ENCODE measurements at regions not wholly inside any gene's neighbourhood (a gene's known extent, or its start where the extent isn't known, plus 50 kb on each side); places are given as distances from the start of the nearest gene placed in this dataset.

DNA sequence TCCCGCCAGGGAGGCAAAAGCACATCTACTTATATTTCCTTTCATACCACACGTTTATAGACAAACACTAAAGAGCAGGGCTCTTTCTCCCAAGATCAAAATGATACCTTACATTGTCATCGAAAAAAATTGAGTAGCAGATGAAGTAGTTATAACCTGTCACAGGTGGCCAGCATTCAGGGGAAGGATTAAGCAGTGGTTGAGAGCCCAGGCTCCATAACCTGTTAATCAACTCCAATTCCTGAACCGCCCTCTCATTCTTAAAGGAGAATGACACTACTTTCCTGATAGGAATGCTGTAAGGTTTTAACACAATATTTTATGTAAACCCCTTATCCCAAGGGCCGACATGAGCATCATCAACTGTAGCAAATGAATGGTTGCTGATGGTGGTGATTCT is 268.9 kb upstream of the KCNIP4 start:
- no peak for DNase-seq

DNA sequence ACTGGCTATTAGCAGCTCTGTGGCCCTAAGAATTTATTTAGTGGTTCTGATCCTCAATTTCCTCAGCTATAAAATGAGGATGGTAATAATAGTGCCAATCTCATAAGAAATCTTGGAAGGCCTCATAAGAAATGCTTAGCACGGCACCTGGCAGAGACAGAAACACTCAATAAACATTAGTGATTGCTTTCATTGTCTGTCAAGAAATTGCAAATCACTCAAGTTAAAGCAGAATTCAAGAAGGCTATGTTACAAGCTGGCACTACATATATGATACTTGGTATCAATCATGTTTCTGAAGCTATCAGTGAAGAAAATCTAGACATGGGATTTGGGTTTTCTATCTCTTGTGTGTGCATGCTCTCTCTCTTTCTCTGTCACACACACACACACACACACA is 267.7 kb upstream of the KCNIP4 start:
- no peak for DNase-seq

DNA sequence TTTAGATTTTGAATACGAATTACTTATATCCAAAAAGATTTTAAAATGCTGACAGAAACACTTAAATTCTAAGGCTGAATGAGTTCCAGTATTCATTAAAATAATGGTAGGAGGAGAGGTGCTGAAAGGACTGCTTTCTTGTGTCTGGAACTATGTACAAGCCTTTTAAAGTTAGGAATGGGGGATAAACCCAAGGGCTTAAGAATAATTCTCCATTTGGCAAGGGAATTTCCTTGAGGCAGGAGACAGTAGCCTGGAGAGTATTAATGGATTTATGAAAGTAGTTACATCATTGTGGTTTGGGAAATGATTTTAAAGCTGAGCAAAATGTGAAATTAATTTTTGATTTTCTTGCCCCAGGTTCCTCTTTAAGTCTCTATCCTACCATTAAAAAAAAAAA is 266.5 kb upstream of the KCNIP4 start:
- no peak for DNase-seq

DNA sequence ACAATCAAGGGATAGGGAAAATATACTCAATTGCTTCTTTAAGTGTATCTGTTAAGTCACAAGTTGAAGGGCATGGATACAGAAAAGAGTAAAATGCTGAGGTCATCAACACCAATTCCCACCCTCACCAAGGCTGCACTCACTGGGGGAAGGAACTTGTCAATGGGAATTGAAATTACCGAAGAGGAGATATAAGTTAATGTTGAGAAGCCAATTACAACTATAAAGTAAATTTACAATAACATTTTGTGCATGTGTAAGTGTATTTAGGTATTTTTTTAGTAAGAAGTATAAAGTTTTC is 255.1 kb upstream of the KCNIP4 start:
- DNase-seq = no peak

DNA sequence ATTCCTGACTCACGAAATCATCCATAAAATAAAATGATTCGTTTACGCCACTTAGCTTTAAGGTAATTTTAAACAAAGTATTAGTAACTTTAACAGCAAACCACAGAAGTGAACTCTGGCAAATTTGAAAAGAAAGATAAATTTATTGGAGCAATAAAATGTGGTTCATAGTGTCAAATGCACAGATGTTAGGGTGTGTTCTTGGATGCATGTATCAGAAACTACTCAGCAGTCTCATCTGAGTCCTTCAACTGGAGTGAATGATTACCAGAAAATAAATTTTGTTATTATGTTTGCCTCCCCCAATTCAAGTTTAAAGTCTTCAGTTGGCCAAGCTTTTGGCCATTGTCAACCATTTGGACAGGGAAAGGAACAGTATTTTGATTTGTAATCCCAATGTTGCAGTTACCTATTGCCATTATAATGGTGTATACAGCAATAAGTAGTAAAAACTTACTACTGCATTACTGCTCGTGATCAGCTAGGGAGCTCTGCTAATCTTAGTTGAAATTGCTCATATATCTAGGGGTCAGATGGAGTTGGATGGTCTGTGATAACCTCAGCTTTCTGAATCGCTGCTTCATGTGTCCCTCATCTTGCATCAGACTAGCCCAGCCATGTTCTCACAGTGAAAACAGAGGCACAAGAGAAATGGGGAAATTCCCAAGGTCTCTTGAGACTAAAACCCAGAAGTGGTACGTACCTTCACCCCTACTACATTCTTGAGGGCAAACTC is 254.6 kb upstream of the KCNIP4 start:
- DNase-seq = no peak

DNA sequence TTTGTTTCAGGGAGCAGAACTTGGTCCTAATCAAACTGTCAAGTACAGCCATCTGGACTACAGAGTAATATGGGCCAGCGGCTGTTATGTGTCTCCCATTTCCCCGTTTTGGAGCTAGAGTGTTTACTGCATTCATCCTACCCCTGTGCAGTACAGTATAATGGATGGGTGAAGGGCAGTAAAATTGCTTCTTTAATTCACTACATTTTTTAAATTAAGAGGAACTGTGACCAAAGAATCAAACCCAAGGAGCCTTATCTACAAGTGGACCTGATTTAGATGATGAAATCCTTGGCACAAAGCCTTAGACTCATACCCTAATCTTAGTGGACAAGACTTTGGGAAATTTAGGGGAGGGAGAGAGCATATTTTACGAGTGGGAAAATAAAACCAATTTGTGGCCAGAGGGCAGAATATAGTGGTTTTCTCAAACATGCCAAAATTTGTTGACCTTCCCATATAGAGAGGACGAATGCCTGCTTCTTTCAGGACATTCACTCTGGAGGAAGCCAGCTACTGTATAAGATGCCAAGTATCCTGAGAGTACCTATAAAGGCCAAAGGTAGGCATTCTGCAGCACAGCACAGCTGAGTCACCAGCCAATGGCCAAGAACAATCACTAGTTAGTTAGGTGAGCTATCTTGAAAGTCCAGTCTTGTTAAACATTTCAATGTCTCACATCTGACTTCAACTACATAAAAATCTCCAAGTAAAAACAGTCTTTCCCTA is 253.8 kb upstream of the KCNIP4 start:
- no peak for DNase-seq

DNA sequence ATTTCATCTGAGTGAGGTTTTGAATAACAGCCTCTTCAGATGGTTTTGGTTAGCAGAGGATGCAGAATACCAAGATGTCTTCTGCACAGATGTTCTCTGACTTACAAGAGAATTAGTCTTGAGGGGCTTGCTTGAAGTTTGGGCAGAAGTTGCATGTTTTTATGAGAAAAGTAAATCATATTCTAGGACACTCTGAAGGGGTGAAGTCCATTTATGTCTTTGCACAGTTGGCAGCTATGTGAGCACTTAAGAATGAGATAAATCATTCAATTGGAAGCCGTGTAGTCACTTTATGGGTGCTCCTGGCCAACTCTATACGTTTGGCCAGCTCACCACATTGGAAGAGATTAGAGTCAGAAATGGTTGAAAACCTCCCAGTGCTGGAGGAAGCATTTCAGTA is 252.7 kb upstream of the KCNIP4 start:
- DNase-seq = no peak

DNA sequence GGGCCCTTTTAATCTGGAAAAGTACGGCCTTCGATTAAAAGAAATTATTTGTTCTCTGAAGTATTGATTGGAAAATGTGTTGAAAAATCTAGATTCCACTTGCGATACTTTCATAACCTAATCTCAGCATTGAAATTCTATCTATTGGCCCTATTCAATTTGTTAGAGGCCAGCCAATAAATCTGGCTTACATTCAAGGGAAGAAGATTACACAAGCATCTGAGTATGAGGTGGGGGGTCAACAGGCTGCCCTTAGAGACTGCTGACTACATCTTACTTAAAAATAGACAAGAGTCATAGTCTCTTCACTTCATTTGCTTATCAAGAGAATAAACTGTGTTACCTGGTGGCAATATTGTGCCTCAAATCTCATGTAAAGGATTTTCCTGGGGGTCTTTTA is 248.0 kb upstream of the KCNIP4 start:
- DNase-seq = no peak

DNA sequence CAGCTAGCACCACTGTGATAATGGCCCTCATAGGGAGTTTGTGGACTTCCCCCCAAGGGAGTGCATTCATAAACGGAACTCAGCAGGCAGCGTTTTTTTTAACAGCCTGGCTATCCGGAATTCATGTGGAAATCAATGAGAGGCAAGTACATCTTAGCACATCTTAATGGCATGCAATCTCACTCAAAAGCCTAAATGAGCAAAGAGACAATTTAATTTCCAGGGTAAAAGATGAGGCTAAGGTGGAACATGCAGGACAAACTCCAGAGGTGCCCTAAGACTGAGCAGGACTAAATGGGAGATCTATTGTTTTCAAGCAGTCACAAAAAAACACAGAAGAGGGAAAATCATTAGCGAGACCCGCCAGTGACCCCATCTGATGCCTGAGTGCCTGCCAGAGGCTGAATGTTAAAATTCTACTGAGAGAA is 243.5 kb upstream of the KCNIP4 start:
- no peak for DNase-seq

DNA sequence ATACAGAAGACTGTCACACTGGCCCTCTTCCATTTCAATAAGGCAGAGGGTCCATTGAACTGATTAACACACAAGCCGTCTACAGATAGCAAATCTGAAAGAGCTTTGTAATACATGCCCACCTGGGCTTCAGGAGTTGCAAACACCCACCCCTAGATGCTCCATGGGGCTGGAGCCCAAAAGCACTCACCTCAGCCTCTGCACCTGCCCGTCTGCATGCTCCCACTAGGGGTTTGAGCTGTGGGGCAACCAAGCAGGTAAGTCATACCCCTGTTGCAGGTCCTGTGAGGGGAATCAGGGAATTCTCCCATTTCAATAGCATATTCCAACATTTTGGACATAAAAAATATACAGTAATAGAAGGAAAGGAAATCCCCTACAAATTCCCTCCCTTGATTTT is 243.0 kb upstream of the KCNIP4 start:
- no peak for DNase-seq

DNA sequence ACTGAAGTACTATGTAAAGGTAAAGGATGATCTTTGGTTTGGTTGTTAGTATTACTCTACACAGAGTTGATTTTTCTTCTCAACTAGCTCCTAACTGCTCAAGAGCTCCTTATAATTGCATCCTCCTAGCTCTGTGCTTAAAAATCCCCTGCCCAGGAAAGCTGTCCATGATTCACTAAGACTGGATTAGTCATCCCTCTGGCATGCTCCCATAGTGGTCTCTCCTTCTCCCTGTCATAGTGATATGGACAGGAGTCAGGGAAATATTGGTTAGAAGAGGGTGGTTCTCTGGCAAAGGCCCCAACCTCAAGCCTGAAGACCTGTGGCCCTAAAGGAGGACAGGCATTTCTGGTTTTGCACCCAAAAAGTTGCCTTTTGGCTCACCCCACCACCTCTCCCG is 242.3 kb upstream of the KCNIP4 start:
- no peak for DNase-seq

DNA sequence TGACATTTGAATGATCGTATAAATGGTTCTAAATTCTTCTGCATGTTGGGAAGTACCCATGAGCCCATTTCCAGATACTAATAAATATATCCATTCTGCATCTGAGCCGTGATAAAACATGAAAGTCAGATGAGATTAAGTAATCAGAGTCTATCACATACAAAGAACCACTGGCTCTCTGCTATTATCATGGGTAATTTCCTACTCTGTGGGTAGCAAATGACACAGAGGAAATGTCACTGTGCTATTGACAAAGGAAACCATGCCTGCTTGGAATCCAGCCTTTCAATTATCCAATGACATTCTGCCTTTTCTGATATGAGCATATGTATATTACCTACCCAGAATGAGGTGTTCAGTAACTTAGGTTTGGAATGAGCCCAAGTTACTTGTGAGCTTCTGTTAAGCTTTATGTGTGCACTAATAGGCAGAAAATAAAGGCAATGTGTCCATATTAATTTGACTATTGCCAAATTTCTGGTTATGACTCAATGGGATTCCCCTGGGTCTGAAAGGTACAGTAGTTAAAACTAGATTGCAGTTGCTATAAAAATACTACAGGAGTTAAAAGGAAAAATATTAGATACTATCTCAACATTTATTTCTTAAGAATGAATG is 238.7 kb upstream of the KCNIP4 start:
- DNase-seq = no peak

DNA sequence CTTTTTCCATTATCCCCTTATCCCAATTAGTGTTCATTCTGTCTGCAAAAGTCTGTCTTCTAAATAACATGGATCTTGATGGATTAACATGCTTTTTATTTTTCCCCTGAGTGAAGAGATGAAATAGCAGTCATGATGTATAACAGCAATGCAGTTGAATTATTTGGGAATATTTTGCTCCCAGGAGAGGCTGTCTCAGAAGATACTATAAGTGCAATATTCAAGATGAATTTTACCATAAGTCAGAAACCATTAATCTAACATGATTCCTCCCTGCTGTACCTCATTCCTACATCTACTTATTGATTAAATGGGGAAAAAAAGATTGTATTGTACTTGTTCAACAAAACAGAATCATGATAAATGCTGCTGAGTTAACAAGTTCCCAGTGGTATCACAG is 233.2 kb upstream of the KCNIP4 start:
- DNase-seq = no peak

DNA sequence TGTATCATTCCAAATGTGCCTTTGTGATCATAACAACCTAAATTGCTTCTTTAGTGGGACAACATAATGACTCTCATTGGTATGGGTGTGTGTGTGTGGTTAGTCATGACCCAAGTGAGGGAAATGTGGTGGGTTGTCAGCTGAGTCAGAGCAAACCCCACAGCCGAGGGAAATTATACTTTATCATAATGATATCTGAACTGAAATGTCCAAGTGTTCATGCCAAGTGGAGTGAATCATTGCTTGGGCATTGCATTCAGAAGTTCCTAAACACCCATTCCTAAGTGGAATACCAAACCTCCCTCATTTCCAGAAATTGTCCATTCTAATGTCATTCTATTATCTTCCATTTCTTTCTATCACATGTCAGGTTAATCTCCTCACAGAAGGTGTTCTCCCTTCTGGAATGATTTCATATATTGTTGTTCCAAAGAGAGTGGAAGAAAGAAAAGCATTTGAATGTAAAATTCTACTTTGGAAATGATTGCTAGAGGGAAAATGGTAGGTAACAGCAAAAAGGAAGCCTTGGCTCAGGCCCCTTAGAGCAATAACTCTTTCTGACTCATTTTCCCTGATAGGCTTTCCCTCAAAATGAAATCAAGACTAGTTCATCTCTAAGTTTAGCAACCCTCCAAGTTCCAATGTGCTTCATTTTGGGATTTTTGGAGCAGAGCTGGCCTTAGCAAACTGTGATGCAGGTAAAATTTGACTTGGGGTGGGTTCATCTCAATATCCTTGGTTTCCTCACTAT is 230.7 kb upstream of the KCNIP4 start:
- DNase-seq = no peak

DNA sequence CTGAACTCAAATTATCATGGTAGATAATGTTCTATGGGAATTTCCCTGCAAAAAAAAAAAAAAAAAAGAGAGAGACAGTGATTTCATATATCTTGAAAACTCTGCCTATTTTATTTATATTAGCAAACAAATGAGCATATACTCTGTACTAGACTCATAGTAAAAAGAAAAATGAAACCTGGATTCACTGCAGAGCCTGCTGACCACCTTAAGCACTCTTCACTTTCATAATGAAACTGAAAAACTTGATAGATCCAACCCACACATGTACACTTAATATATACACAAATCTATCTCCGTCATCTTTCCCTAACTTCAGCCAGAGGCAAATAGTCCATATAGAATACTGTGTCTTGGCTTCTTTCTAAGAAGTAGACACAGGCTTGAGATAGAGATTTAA is 226.1 kb upstream of the KCNIP4 start:
- no peak for DNase-seq

DNA sequence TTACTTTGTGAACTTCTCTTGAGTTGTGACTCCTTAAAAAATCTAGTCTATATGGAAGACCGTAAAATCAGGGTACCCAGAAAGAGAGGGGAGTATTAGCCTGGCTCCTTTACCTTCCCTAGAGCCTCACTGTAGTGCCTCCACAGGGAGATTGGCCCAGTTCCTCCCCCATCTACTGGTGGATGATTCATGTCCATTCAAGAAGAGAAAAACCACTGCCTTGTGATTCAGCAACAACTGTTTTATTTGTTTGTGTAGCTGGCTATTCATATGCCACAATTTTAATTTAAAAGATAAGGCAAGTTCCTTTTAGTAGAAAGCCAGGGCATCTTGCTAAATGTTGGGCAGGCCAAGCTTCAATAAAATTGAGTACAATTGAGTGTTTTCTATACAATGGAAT is 221.8 kb upstream of the KCNIP4 start:
- no peak for DNase-seq

DNA sequence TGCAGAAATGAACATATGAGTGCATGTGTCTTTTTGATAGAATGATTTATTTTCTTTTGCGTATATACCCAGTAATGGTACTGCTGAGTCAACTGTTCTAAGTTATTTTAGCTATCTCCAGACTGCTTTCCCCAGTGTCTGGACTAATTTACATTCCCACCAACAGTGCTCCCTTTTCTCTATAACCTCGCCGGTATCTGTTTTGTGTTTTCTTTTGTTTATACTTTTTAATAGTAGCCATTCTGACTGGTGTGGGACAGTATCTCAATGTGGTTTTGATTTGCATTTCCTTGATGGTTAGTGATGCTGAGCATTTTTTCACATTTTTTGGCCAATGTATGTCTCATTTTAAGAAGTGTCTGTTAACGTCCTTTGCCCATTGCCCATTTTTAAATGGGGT is 218.6 kb upstream of the KCNIP4 start:
- no peak for DNase-seq

DNA sequence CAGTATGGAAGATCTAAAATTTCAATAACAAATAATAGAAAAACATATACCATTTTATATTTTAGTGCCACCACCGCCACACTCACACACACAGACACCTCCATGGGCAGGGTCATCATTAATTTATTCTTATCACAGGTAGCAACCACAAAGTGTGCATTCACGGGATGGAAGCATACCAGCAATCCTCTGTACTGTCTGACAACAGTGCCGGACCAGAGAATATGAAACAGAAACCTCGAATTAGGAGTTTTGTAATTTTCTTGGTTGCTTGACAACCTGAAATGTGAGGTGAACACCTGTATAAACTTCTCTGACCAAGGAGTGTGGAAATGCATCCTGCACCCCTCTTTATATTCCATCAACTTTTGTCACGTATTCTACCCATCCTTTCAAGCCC is 213.9 kb upstream of the KCNIP4 start:
- DNase-seq = no peak

DNA sequence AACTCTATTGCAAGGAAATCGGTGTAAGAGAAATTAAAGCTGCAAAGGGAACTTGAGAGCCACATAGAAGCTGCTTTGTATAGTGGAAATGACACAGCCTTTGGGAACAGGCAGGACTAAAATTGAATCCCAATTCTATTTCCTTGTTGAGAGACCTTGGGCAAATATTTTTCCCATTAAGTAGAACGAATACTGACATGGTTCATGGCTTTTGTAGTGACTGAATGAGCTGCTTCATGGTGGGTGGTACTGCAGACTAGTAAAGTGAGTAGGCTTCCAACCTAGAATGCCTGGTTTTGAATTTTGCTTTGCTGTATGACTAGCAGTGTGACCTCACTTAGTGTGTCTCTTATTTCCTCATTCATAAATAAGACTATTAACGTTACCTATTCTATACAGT is 182.2 kb upstream of the KCNIP4 start:
- no peak for DNase-seq

DNA sequence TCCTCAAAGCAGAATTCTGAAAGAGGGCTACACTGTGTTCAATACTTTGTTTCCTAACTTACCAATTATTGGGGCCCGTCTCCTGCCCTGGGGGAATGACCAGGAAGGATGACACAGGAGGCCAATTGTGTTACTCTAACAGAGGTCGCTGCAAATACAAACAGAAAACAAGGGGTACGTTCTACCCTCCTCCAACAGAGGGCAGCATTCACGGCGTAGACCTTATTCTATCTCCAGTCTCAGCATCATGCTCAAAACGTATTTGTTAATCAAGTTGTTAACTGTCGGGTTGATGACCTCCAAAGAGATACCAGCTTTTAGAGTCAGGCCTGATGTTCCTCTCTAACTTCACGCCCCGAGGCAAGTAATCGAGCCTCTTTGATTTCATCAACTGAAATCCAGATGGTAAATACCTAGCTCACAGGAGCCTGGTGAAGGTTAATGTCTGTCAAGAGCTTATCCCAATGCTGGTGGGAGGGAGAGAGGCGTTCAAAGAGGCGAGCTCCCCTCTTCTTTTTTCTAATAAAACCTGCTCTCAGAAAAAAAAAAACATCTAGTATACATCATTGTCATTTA is 181.0 kb upstream of the KCNIP4 start:
- DNase-seq = no peak

DNA sequence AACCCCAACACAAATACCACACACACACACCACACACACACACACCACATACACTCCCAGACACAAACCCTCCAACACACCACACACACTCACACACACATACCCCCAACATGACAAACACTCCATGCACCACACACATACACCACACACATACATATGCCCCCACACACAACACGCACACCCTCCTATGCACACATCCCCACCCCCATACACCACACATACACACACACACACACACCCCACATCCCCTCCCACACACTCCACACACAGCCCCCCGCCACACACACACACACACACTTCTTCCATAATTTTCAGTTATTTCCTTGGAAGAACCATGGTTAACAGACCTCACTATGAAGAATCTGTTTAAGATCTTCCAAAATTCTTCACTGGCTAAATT is 173.5 kb upstream of the KCNIP4 start:
- DNase-seq = no peak

DNA sequence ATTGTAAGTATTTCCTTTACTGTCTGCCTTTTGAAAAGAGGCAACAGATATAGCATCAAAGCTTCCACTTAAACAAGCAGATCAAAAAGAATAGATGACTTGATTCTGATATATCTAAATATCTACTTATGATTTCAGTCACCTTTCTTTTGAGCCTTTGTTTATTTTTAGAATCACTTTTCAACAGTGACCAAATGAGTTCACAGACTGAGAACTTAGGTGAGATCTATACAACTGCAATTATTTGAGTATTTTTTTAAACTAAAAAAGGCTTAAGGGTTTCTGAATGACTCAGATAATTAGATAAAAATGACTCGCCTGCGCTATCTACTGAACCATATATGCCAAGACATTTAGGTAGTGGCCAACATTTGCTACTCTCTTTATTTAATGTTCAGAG is 166.7 kb upstream of the KCNIP4 start:
- DNase-seq = no peak

DNA sequence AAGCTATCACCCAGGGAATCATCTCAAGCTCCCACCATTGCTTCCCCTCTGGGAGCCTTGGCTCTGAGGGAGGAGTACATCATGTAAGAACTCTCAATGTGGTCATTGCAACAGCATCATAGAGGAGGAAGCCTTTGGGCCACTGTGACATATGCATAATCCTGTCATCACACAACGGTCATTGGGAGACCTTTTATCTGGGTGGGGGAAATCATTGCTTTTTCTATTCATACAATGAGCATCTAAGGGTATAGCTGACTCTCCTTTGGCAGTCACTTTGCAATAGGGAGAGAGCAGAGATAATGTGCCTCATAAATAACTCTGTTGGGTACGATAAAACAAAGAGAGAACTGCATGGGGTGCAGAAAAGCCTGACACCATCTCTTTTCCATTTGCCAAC is 155.2 kb upstream of the KCNIP4 start:
- DNase-seq = no peak

DNA sequence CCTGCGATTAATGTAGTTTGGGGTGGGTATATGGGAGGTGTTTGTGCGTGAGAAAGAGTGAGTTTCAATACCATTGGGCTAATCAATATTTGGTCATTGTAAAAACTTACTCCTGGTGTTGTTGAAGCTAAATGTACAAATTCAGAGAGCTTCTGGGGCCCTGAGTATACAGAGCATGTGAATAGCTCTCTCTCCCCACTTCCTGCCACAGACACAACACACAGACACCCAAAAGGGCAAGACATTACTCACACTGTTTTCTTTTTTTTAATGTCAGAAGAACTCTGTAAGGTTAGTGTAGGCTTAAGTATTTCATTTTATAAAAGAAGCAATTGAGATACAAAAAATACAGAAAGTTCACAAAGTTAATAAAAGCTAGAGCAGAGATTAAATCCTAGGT is 151.3 kb upstream of the KCNIP4 start:
- no peak for DNase-seq

Data from NCI-H1105 (cell line).